ENCODE measurements at regions not wholly inside any gene's neighbourhood (a gene's known extent, or its start where the extent isn't known, plus 50 kb on each side); places are given as distances from the start of the nearest gene placed in this dataset.

DNA sequence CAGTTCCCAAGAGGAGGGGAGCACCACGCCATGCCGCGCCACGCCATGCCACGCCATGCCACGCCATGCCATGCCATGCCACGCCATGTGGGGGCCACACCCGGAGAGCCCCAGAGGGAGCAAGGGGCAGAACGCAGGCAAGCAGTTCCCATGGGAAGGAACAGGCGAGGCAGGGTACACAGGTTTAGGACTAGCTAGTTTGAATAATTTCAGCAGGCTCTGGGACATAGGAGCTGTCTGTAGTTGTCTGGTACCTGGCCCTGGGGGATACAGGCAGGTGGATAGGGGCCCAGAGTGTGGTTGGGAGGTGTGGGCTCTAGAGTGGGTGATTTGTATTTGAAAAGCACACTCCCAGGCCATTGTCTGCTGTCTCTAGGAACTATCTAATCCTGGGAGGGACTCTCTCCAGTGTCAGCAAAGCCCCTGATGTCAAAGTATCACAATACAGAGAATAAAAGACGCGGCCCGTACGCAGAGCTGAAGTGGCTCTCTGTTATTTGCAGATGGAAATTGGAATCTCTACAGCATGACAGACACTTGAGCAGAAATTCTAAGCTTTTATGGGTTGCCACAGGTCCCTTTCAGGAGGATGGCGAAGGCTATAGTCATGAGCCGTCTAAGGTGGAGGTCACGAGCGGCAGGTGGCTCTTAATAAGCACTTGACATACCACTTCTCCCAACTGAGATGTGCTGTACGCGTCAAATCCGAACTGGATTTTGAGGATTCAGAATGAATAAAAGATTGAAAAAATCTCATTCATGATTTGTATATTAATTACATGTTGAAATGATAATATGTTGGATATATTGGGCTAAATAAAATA is 220.8 kb upstream of the TNRC6C start:
- TF ChIP-seq, protein P1, sequence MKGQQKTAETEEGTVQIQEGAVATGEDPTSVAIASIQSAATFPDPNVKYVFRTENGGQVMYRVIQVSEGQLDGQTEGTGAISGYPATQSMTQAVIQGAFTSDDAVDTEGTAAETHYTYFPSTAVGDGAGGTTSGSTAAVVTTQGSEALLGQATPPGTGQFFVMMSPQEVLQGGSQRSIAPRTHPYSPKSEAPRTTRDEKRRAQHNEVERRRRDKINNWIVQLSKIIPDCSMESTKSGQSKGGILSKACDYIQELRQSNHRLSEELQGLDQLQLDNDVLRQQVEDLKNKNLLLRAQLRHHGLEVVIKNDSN (IDR thresholded peaks at IDR 0.05): no peak
- no peak for TF ChIP-seq EGR1 (IDR thresholded peaks at IDR 0.05)
- TF ChIP-seq YY1 (IDR thresholded peaks at IDR 0.05; ENCODE audit: low read depth): no peak
- TF ChIP-seq FOXM1 (IDR thresholded peaks at IDR 0.05; ENCODE audit: borderline replicate concordance, low read depth): no peak
- TF ChIP-seq NFIC (IDR thresholded peaks at IDR 0.05): no peak
- no peak for TF ChIP-seq TCF12 (IDR thresholded peaks at IDR 0.05; ENCODE audit: low read depth)

DNA sequence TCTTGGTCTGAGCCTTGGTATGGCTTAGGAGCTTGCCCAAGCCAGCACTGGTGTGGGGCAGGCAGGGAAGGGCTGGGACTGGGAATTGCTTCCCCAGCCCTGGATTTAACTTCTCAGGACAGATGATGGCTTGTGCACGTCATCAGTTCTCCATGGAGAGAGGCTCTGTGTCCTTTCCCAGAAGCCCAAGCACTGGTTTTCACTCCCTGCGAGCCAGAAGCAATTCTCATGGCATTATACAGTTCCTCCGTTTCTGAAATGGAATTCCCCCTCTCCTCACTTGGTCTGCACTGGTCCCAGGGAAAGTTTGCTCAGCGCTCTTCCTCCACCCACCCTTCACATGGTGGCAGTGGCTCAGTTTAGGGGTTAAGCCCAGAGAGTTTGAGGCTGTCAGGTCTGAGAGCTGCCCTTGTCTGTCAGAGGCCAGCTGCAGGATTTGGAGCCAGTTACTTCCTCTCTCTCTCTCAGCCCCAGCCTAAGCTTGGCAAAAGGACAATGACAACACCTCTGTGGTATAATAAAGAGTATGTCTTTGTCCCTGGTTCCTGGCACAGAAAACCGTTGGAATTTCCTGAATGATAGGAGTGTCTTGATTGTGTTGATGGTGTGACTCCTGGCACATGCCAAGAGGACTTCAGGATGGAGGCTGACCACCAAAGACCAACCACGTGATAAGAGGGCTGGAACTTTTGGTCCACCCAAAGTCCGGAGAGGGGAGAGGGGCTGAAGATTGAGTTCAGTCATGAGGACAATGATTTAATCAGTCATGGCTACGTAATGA is 219.6 kb upstream of the TNRC6C start:
- TF ChIP-seq ZBTB7A (IDR thresholded peaks at IDR 0.05; ENCODE audit: low read depth) (no peak), FOXM1 (IDR thresholded peaks at IDR 0.05; ENCODE audit: borderline replicate concordance, low read depth) (no peak), CEBPB (IDR thresholded peaks at IDR 0.05) (no peak), NFIC (IDR thresholded peaks at IDR 0.05) (no peak), RAD21 (IDR thresholded peaks at IDR 0.05; ENCODE audit: low read depth) (no peak), EP300 (IDR thresholded peaks at IDR 0.05; ENCODE audit: borderline replicate concordance) (no peak)

DNA sequence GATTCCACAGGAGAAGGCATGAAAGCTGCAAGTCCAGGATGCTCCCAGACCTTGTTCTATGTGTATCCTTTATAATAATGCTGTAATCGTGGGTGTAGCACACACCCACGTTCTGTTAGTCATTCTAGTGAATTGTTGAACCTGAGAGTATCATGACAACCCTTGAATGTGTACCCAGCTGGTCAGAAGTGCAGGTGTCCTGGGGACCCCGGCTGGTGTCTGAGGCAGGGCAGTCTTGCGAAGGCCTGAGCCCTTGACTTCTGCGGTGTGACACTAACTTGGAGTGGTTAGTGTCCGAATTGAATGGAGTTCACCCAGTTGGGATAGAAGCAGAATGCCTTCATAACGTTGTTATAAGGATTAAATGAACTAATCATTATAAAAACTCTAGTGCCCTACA is 218.0 kb upstream of the TNRC6C start:
- TF ChIP-seq TEAD4 (IDR thresholded peaks at IDR 0.05): no peak
- TF ChIP-seq ZBTB7A (IDR thresholded peaks at IDR 0.05; ENCODE audit: low read depth): no peak
- TF ChIP-seq CEBPB (IDR thresholded peaks at IDR 0.05): no peak

DNA sequence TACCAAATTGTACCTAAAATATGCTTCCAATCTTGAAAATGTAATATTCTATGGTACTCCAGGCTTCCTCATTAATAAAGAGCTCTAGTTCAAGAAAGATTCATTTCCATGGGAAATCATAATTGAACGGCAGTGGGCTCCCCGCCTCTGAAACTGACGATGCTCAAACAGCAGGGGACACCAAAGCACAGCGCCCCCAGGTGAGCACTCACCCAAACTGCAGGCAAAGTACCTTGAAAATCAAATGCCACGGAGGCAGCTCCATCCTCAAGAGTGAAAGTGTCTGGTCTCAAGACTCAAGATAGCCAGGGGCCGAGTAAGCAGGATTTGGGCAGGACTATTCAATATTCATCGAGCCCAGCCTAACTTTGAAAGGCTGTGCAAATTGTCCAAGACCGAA is 217.4 kb upstream of the TNRC6C start:
- TF ChIP-seq RAD21 (IDR thresholded peaks at IDR 0.05; ENCODE audit: low read depth) (peak; percentile 8; the same call in 1 of the 2 replicates), YY1 (IDR thresholded peaks at IDR 0.05; ENCODE audit: low read depth) (no peak), TAF1 (IDR thresholded peaks at IDR 0.05; ENCODE audit: low read depth) (no peak)

DNA sequence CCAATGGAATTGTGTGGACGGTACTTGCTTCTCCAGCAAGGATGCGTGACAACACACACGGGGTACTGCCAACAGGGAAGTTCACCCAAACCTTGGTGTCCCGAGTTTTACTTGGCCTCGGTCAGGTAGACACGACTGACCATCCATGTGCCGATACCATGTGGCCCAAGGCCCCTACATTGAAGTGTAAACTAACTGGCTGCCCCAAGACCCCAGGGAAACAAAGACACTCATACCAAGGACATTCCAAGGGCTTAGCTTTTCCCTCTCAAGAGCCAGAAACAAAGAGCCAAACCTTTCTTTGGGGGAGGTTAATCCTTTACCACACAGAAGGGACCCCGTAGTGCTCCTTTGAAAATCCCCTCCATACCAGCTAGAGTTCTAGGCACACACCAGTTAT is 215.9 kb upstream of the TNRC6C start:
- TF ChIP-seq TCF12 (IDR thresholded peaks at IDR 0.05; ENCODE audit: low read depth) (no peak), TAF1 (IDR thresholded peaks at IDR 0.05; ENCODE audit: low read depth) (no peak), RAD21 (IDR thresholded peaks at IDR 0.05; ENCODE audit: low read depth) (no peak), FOXM1 (IDR thresholded peaks at IDR 0.05; ENCODE audit: borderline replicate concordance, low read depth) (no peak), EGR1 (IDR thresholded peaks at IDR 0.05) (no peak), YY1 (IDR thresholded peaks at IDR 0.05; ENCODE audit: low read depth) (no peak), CEBPB (IDR thresholded peaks at IDR 0.05) (no peak), TEAD4 (IDR thresholded peaks at IDR 0.05) (no peak), NFIC (IDR thresholded peaks at IDR 0.05) (no peak)
- TF ChIP-seq, protein P2, sequence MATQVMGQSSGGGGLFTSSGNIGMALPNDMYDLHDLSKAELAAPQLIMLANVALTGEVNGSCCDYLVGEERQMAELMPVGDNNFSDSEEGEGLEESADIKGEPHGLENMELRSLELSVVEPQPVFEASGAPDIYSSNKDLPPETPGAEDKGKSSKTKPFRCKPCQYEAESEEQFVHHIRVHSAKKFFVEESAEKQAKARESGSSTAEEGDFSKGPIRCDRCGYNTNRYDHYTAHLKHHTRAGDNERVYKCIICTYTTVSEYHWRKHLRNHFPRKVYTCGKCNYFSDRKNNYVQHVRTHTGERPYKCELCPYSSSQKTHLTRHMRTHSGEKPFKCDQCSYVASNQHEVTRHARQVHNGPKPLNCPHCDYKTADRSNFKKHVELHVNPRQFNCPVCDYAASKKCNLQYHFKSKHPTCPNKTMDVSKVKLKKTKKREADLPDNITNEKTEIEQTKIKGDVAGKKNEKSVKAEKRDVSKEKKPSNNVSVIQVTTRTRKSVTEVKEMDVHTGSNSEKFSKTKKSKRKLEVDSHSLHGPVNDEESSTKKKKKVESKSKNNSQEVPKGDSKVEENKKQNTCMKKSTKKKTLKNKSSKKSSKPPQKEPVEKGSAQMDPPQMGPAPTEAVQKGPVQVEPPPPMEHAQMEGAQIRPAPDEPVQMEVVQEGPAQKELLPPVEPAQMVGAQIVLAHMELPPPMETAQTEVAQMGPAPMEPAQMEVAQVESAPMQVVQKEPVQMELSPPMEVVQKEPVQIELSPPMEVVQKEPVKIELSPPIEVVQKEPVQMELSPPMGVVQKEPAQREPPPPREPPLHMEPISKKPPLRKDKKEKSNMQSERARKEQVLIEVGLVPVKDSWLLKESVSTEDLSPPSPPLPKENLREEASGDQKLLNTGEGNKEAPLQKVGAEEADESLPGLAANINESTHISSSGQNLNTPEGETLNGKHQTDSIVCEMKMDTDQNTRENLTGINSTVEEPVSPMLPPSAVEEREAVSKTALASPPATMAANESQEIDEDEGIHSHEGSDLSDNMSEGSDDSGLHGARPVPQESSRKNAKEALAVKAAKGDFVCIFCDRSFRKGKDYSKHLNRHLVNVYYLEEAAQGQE (IDR thresholded peaks at IDR 0.05; ENCODE audit: low read depth): no peak
- TF ChIP-seq, protein P3, sequence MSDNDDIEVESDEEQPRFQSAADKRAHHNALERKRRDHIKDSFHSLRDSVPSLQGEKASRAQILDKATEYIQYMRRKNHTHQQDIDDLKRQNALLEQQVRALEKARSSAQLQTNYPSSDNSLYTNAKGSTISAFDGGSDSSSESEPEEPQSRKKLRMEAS (IDR thresholded peaks at IDR 0.05): no peak

DNA sequence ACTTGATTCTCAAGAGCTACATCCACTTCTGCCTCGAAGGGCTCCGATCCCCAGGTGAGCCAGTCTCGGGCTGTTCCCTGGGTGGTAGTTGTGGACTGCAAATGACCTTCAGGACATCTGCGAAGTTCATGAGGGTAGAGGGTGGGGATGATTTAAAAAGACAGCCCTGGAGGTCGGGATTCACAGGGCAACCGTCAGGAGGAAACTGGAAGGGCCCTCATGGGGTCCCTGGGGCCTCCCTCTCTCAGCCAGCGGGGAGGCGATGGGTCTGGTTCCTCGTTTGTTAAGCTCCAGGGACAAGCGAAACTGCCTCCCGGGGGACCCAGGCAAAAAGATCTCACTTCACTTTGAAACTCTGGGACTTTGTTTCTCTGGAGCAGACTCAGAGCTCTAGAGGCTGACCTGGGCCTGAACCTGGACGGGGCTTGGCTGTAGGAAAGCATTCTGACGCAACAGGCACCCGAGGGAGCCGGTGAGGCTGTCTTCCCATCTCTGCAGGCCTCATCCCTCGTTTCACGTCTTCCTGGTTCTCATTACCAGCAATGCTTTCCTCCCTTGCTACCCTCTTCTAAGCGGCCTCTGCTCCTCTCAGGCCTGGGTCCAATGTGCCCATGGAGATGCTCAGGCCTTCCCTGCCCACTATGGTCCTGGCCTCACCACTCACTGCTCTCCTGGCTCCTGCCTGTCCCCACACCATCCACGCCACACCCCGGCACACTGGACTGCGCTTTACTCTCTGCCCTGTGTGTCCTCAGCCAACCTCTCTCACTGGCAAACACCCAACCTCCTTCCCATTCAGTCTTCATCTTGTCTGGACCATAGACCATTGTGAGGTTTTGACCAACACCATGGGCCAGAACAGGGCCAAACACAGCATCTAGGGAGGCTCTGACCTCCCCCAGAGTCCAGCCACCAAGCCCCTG is 214.2 kb upstream of the TNRC6C start:
- no peak for TF ChIP-seq ZBTB7A (IDR thresholded peaks at IDR 0.05; ENCODE audit: low read depth)
- TF ChIP-seq EGR1 (IDR thresholded peaks at IDR 0.05): no peak
- no peak for TF ChIP-seq CREB1 (IDR thresholded peaks at IDR 0.05; ENCODE audit: low read depth)
- TF ChIP-seq YY1 (IDR thresholded peaks at IDR 0.05; ENCODE audit: low read depth): no peak
- no peak for TF ChIP-seq EP300 (IDR thresholded peaks at IDR 0.05; ENCODE audit: borderline replicate concordance)
- TF ChIP-seq, protein P1 (IDR thresholded peaks at IDR 0.05): no peak
- TF ChIP-seq CEBPB (IDR thresholded peaks at IDR 0.05): no peak

DNA sequence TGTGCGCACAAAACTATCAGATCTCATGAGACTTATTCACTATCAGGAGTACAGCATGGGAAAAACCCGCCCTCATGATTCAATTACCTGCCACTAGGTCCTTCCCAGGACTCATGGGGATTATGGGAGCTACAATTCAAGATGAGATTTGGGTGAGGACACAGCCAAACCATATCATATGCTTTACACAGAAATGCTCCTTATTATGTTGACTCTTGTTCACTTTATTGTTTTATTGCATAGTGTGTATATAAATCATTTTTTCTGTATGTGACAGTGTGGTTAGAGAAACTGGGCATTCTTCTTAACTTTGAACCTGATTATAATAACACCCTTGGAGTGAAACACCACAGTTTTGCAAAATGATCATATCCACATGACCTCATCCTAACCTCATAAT is 212.8 kb upstream of the TNRC6C start:
- TF ChIP-seq, protein P3 (IDR thresholded peaks at IDR 0.05): no peak
- TF ChIP-seq, protein P1 (IDR thresholded peaks at IDR 0.05): no peak
- TF ChIP-seq FOXM1 (IDR thresholded peaks at IDR 0.05; ENCODE audit: borderline replicate concordance, low read depth) (no peak), RAD21 (IDR thresholded peaks at IDR 0.05; ENCODE audit: low read depth) (no peak), EP300 (IDR thresholded peaks at IDR 0.05; ENCODE audit: borderline replicate concordance) (no peak), CREB1 (IDR thresholded peaks at IDR 0.05; ENCODE audit: low read depth) (no peak), NFIC (IDR thresholded peaks at IDR 0.05) (no peak), ZBTB7A (IDR thresholded peaks at IDR 0.05; ENCODE audit: low read depth) (no peak), EGR1 (IDR thresholded peaks at IDR 0.05) (no peak), CEBPB (IDR thresholded peaks at IDR 0.05) (no peak)
- TF ChIP-seq, protein P2 (IDR thresholded peaks at IDR 0.05; ENCODE audit: low read depth): no peak

Data from Ishikawa (cell line).